HG02943 (cell line): ENCODE measurements at regions not wholly inside any gene's neighbourhood (a gene's known extent, or its start where the extent isn't known, plus 50 kb on each side); places are given as distances from the start of the nearest gene placed in this dataset.

ENCODE experiments used
- ATAC-seq: cut with Tn5 transposase; IDR thresholded peaks from one replicate; pipeline ENCODE4 v1.9.1; 2021; ENCODE audit warnings: mild to moderate bottlenecking, low read depth, moderate library complexity; ENCODE audit not compliant: unreplicated experiment

GRCh38 chr10:28915989-28916588, 238.8 kb downstream of the BAMBI start:
- ATAC-seq: no peak

- ATAC-seq: no peak
Observed at GRCh38 chr10:28920091-28920490, 242.8 kb downstream of the BAMBI start.

GRCh38 chr10:28922127-28922526, 244.8 kb downstream of the BAMBI start:
- ATAC-seq: no peak

- ATAC-seq: no peak
Observed at GRCh38 chr10:28922861-28923260, 245.5 kb downstream of the BAMBI start.

- no peak for ATAC-seq
Observed at GRCh38 chr10:28924717-28925116, 247.4 kb downstream of the BAMBI start.

GRCh38 chr10:28925121-28925663, 247.9 kb downstream of the BAMBI start:
- no peak for ATAC-seq

GRCh38 chr10:28926932-28927331, 249.6 kb downstream of the BAMBI start:
- ATAC-seq: no peak

GRCh38 chr10:28928484-28928883, 251.2 kb downstream of the BAMBI start:
- no peak for ATAC-seq

- ATAC-seq: no peak
Observed at GRCh38 chr10:28929942-28930341, 252.6 kb downstream of the BAMBI start.

GRCh38 chr10:28930514-28931495, 253.5 kb downstream of the BAMBI start:
- ATAC-seq: no peak

- no peak for ATAC-seq
Observed at GRCh38 chr10:28935061-28935460, 257.7 kb downstream of the BAMBI start.

GRCh38 chr10:28937959-28938358, 260.6 kb downstream of the BAMBI start:
- ATAC-seq: no peak

- no peak for ATAC-seq
Observed at GRCh38 chr10:28938745-28939144, 261.4 kb downstream of the BAMBI start.

GRCh38 chr10:28939281-28940157, 262.2 kb downstream of the BAMBI start:
- ATAC-seq: no peak

GRCh38 chr10:28940158-28940888, 263.0 kb downstream of the BAMBI start:
- ATAC-seq: no peak

GRCh38 chr10:28942012-28942411, 264.7 kb downstream of the BAMBI start:
- no peak for ATAC-seq

GRCh38 chr10:28945959-28946358, 268.6 kb downstream of the BAMBI start:
- no peak for ATAC-seq

GRCh38 chr10:28946479-28946878, 269.2 kb downstream of the BAMBI start:
- no peak for ATAC-seq

GRCh38 chr10:28947171-28947570, 269.9 kb downstream of the BAMBI start:
- no peak for ATAC-seq

- no peak for ATAC-seq
Observed at GRCh38 chr10:28948046-28948445, 270.7 kb downstream of the BAMBI start.
